GM12878 (cell line): ENCODE measurements at regions not wholly inside any gene's neighbourhood (a gene's known extent, or its start where the extent isn't known, plus 50 kb on each side); places are given as distances from the start of the nearest gene placed in this dataset.

Experiments
- ATAC-seq: fragments of 200-7000 bp; cut with Tn5 transposase; 3 replicates; pipeline ENCODE4 v1.9.1; 2020; ENCODE audit warnings: mild to moderate bottlenecking, moderate library complexity
- BruUV-seq: library from RNA; stranded (reverse); fragments of 400-500 nt; replicated peaks from 2 replicates; lab custom pipeline; 2021; lab: Mats Ljungman, UMichigan
- CTCF ChIA-PET: fragments of 300-600 bp; sonication (Branson Sonifier 250); formaldehyde crosslinking; extraction: SDS; loops from one replicate; lab custom pipeline; 2021; ENCODE audit warnings: inconsistent platforms; lab: Yijun Ruan, JAX
- POLR2A ChIA-PET: fragments of 350-600 bp; formaldehyde crosslinking; extraction: SDS; loops from one replicate; lab custom pipeline; 2021; ENCODE audit warnings: inconsistent platforms; lab: Charles Lee
- RAD21 ChIA-PET: fragments of 300-600 bp; sonication (Branson Sonifier 250); formaldehyde crosslinking; loops from one replicate; lab custom pipeline; 2023; ENCODE audit warnings: antibody characterized with exemption; ENCODE audit not compliant: unreplicated experiment; lab: Charles Lee
- SMC1A ChIA-PET: fragments of 300-600 bp; sonication (Branson Sonifier 250); formaldehyde crosslinking; loops from one replicate; lab custom pipeline; 2023; ENCODE audit not compliant: unreplicated experiment, uncharacterized antibody; lab: Charles Lee
- DNase-seq: peaks from one replicate; pipeline ENCODE4 v3.0.0-alpha.2; 2011; ENCODE audit warnings: low read depth, low spot score
- FAIRE-seq: peaks from 3 replicates; lab custom pipeline; 2011; peaks lifted over from hg19 to GRCh38; lab: Jason Lieb, UNC
- H2AFZ ChIP-seq: 2 replicates; pipeline ENCODE4 v1.6.0; 2011; ENCODE audit warnings: low read depth, low read length, control low read depth; ENCODE audit not compliant: control insufficient read depth
- H3K27ac ChIP-seq: 2 replicates; pipeline ENCODE4 v1.5.1; 2011; ENCODE audit warnings: control low read depth; ENCODE audit not compliant: control insufficient read depth, insufficient read depth
- H3K27me3 ChIP-seq, 2 experiments: replicated peaks in 1 of 2; 2 replicates each; pipeline versions ENCODE4 v1.6.0 to v1.6.1; 2011; ENCODE audit warnings: low read length in 1 of 2; ENCODE audit not compliant: control insufficient read depth in 2 of 2, insufficient read depth in 2 of 2
- H3K36me3 ChIP-seq, 2 experiments: 2 replicates each; pipeline ENCODE4 v1.5.1; 2011; ENCODE audit warnings: low read length in 1 of 2; ENCODE audit not compliant: control insufficient read depth in 2 of 2, insufficient read depth in 2 of 2
- H3K4me1 ChIP-seq: 2 replicates; pipeline ENCODE4 v1.6.1; 2011; ENCODE audit warnings: mild to moderate bottlenecking, low read length, moderate library complexity, mixed read lengths; ENCODE audit not compliant: control insufficient read depth, insufficient read depth
- H3K4me2 ChIP-seq: 2 replicates; pipeline ENCODE4 v1.6.0; 2011; ENCODE audit warnings: control low read depth; ENCODE audit not compliant: control insufficient read depth, insufficient read depth
- H3K4me3 ChIP-seq: fragments of 200-600 bp; sonication (generic); 2 replicates; pipeline ENCODE4 v1.5.1; 2016
- H3K79me2 ChIP-seq: 2 replicates; pipeline ENCODE4 v1.6.0; 2011; ENCODE audit warnings: low read length; ENCODE audit not compliant: control insufficient read depth, insufficient read depth
- H3K9ac ChIP-seq: 2 replicates; pipeline ENCODE4 v1.8.0; 2011; ENCODE audit warnings: low read length, control low read depth, mixed read lengths; ENCODE audit not compliant: control insufficient read depth, insufficient read depth
- H3K9me3 ChIP-seq: replicated peaks from 3 replicates; pipeline ENCODE4 v1.5.1; 2011; ENCODE audit warnings: mild to moderate bottlenecking, low read length; ENCODE audit not compliant: control insufficient read depth, insufficient read depth
- H4K20me1 ChIP-seq: 2 replicates; pipeline ENCODE4 v1.6.0; 2011; ENCODE audit not compliant: control insufficient read depth, insufficient read depth
- BRCA1 ChIP-seq: IDR thresholded peaks from 2 replicates; pipeline ENCODE4 v1.6.1; 2011; ENCODE audit warnings: low read depth, low read length, improper control_type of control experiment
- FOXM1 ChIP-seq: IDR thresholded peaks from 2 replicates; pipeline ENCODE4 v1.6.1; 2012; ENCODE audit warnings: low read depth, mild to moderate bottlenecking, inconsistent platforms, low read length, moderate library complexity
- GATAD2B ChIP-seq: fragments of 450-650 bp; conservative IDR thresholded peaks from 2 replicates; pipeline ENCODE4 v1.6.1; 2017; ENCODE audit warnings: low read depth, mild to moderate bottlenecking, moderate library complexity
- IRF4 ChIP-seq: IDR thresholded peaks from 2 replicates; pipeline ENCODE4 v1.6.1; 2011; ENCODE audit warnings: low read depth, low read length
- KLF5 ChIP-seq: fragments of 450-650 bp; IDR thresholded peaks from 2 replicates; pipeline ENCODE4 v1.6.1; 2014; ENCODE audit warnings: mild to moderate bottlenecking; ENCODE audit not compliant: partially characterized antibody
- MTA2 ChIP-seq: fragments of 450-650 bp; IDR thresholded peaks from 2 replicates; pipeline ENCODE4 v1.6.1; 2016; ENCODE audit warnings: low read depth, mild to moderate bottlenecking, moderate library complexity
- MTA3 ChIP-seq: IDR thresholded peaks from 2 replicates; pipeline ENCODE4 v1.6.1; 2012; ENCODE audit warnings: low read length, inconsistent platforms, borderline replicate concordance
- NFXL1 ChIP-seq: fragments of 450-650 bp; IDR thresholded peaks from 2 replicates; pipeline ENCODE4 v1.6.1; 2017; ENCODE audit warnings: antibody characterized with exemption, mild to moderate bottlenecking, borderline replicate concordance
- NR2C1 ChIP-seq: fragments of 450-650 bp; IDR thresholded peaks from 2 replicates; pipeline ENCODE4 v1.6.1; 2017; ENCODE audit warnings: antibody characterized with exemption, mild to moderate bottlenecking, moderate library complexity
- RELA ChIP-seq: fragments of 450-650 bp; IDR thresholded peaks from 2 replicates; pipeline ENCODE4 v1.8.0; 2014; ENCODE audit warnings: borderline replicate concordance; ENCODE audit not compliant: partially characterized antibody
- SMARCA5 ChIP-seq: fragments of 450-650 bp; IDR thresholded peaks from 2 replicates; pipeline ENCODE4 v1.6.1; 2017; ENCODE audit warnings: mild to moderate bottlenecking
- WGBS: methylation state at CpG from one replicate; pipeline ENCODE4 v1.1.6; 2016; ENCODE audit warnings: low lambda C conversion rate; ENCODE audit not compliant: insufficient replicate concordance, insufficient coverage; ENCODE audit errors: missing lambda C conversion rate; 5-methylcytosine and 5-hydroxymethylcytosine counted together
- in situ Hi-C: fragments of 300-500 bp; cut with MboI; formaldehyde crosslinking; loops from 9 replicates; pipeline ENCODE4 v1.14.3; 2018; ENCODE audit warnings: mixed read lengths
- intact Hi-C: fragments of 100-400 bp; cut with micrococcal nuclease; formaldehyde crosslinking; loops from one replicate; pipeline ENCODE4 v1.14.2; 2022; ENCODE audit not compliant: unreplicated experiment
- TF ChIP-seq, protein P1 (sequence below): fragments of 450-650 bp; IDR thresholded peaks from 2 replicates; pipeline ENCODE4 v1.6.1; 2016; ENCODE audit warnings: mild to moderate bottlenecking, moderate library complexity, borderline replicate concordance
- TF ChIP-seq, protein P2 (sequence below): fragments of 450-650 bp; IDR thresholded peaks from 2 replicates; pipeline ENCODE4 v1.6.1; 2017; ENCODE audit warnings: mild to moderate bottlenecking, moderate library complexity

DNA sequence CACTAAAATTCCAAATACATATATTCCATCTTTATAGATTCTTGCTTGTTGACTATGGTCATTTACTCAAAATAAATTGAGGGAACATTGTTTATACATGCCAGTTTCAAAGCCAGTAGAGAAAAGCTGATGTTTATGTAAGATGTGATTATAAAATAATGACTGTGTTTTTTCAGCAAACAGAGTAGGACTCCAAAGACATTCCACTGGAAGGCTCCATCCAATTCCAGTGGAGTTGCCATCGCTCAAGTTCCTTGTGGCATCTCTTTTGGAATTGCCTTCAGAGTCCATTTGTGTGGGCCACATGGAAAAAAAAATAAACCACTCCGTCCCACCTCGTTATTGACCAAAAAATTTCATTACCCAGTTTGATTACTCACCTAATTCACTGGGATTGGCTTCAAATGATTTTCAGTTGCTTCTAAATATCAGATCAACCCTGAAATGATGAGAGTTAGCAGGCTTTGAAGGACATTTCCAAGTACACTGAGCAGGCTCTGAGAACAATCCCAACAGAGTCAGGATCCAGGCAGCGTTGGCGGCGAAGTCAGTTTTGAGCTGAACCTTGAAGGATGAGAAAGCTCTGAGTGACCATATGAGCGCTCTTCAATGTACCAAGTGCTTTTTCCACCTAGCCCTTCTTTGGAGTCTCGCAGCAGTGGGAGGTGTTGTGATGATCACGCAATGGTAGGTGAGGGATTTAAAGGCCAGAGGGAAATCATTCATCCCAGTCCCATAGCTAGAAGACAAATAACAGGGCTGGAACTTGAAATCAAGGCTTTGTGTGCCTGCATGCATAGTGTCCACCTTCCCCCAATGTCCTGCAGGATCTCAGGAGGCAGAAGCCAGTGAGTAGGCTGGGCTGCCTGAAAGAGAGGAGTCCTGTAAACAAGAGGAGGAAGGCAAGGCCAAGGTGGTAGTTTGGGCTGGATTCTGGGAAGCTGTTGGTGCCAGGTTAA lies 281.7 kb downstream of the CDC5L start:
- 54% methylated on average over 9 of the region's 9 CpGs for WGBS
- no peaks in the 10 kb centered on the region; the same call in 2 of the 3 replicates for H3K9me3 ChIP-seq
- H2AFZ ChIP-seq = no peak overlapping the region
- DNase-seq (no peak), ATAC-seq (no peak), FAIRE-seq (no peak)
- H3K9ac ChIP-seq = no peak overlapping the region
- no peaks in the 10 kb centered on the region for H3K36me3 ChIP-seq
- no peak overlapping the region for H3K4me2 ChIP-seq
- no peak overlapping the region for H3K4me3 ChIP-seq
- CTCF ChIA-PET = interaction anchor here (0.7 to 3.3 kb wide), 12 partner anchors 7 to 1068 kb away, joined by 3 to 22 read pairs (median 4); no protein-coding TSS in a partner anchor
- H3K27ac ChIP-seq = no peak overlapping the region
- SMC1A ChIA-PET = interaction anchor here (0.6 to 1.8 kb wide), 6 partner anchors 11 to 783 kb away, joined by 3 to 5 read pairs (median 4); no protein-coding TSS in a partner anchor
- H3K27me3 ChIP-seq = no peaks in the 10 kb centered on the region; a peak in 2 of 4 replicates
- POLR2A ChIA-PET = no interaction called here
- H3K79me2 ChIP-seq = no peaks in the 10 kb centered on the region
- H4K20me1 ChIP-seq = no peaks in the 10 kb centered on the region
- in situ Hi-C loops (no loop called here), intact Hi-C loops (loop anchor here (10.0 kb wide), 1 partner anchor 266 kb away; no protein-coding TSS in a partner anchor)
- no TSS peak for BruUV-seq
- RAD21 ChIA-PET = interaction anchor here (1.3 to 1.4 kb wide), 2 partner anchors 17 to 1253 kb away, joined by 4 to 5 read pairs; no protein-coding TSS in a partner anchor
- H3K4me1 ChIP-seq = no peaks in the 10 kb centered on the region
- TF ChIP-seq IRF4 (no peak), GATAD2B (no peak), MTA3 (no peak), NFXL1 (no peak), SMARCA5 (no peak), MTA2 (no peak), KLF5 (no peak), FOXM1 (no peak), BRCA1 (no peak), NR2C1 (no peak), RELA (no peak)
- TF ChIP-seq, protein P1, sequence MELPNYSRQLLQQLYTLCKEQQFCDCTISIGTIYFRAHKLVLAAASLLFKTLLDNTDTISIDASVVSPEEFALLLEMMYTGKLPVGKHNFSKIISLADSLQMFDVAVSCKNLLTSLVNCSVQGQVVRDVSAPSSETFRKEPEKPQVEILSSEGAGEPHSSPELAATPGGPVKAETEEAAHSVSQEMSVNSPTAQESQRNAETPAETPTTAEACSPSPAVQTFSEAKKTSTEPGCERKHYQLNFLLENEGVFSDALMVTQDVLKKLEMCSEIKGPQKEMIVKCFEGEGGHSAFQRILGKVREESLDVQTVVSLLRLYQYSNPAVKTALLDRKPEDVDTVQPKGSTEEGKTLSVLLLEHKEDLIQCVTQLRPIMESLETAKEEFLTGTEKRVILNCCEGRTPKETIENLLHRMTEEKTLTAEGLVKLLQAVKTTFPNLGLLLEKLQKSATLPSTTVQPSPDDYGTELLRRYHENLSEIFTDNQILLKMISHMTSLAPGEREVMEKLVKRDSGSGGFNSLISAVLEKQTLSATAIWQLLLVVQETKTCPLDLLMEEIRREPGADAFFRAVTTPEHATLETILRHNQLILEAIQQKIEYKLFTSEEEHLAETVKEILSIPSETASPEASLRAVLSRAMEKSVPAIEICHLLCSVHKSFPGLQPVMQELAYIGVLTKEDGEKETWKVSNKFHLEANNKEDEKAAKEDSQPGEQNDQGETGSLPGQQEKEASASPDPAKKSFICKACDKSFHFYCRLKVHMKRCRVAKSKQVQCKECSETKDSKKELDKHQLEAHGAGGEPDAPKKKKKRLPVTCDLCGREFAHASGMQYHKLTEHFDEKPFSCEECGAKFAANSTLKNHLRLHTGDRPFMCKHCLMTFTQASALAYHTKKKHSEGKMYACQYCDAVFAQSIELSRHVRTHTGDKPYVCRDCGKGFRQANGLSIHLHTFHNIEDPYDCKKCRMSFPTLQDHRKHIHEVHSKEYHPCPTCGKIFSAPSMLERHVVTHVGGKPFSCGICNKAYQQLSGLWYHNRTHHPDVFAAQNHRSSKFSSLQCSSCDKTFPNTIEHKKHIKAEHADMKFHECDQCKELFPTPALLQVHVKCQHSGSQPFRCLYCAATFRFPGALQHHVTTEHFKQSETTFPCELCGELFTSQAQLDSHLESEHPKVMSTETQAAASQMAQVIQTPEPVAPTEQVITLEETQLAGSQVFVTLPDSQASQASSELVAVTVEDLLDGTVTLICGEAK = no peak
- TF ChIP-seq, protein P2, sequence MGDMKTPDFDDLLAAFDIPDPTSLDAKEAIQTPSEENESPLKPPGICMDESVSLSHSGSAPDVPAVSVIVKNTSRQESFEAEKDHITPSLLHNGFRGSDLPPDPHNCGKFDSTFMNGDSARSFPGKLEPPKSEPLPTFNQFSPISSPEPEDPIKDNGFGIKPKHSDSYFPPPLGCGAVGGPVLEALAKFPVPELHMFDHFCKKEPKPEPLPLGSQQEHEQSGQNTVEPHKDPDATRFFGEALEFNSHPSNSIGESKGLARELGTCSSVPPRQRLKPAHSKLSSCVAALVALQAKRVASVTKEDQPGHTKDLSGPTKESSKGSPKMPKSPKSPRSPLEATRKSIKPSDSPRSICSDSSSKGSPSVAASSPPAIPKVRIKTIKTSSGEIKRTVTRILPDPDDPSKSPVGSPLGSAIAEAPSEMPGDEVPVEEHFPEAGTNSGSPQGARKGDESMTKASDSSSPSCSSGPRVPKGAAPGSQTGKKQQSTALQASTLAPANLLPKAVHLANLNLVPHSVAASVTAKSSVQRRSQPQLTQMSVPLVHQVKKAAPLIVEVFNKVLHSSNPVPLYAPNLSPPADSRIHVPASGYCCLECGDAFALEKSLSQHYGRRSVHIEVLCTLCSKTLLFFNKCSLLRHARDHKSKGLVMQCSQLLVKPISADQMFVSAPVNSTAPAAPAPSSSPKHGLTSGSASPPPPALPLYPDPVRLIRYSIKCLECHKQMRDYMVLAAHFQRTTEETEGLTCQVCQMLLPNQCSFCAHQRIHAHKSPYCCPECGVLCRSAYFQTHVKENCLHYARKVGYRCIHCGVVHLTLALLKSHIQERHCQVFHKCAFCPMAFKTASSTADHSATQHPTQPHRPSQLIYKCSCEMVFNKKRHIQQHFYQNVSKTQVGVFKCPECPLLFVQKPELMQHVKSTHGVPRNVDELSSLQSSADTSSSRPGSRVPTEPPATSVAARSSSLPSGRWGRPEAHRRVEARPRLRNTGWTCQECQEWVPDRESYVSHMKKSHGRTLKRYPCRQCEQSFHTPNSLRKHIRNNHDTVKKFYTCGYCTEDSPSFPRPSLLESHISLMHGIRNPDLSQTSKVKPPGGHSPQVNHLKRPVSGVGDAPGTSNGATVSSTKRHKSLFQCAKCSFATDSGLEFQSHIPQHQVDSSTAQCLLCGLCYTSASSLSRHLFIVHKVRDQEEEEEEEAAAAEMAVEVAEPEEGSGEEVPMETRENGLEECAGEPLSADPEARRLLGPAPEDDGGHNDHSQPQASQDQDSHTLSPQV = no peak
